Astrocyte (in vitro differentiated cells and primary cell): ENCODE measurements at regions not wholly inside any gene's neighbourhood (a gene's known extent, or its start where the extent isn't known, plus 50 kb on each side); places are given as distances from the start of the nearest gene placed in this dataset.
"Not testable (repeated sequence)": the region's sequence is repeated elsewhere in the genome, so short reads cannot be mapped to it uniquely, and the experiment has no call there.

Experiments
- DNase-seq: peaks from one replicate; pipeline ENCODE4 v3.0.0-alpha.2; 2010; ENCODE audit warnings: low read depth
- FAIRE-seq: peaks from 2 replicates; lab custom pipeline; 2011; peaks lifted over from hg19 to GRCh38; lab: Jason Lieb, UNC
- H2AFZ ChIP-seq: 2 replicates; pipeline ENCODE4 v1.6.0; 2012; ENCODE audit warnings: low read depth, low read length, inconsistent platforms
- H3K27ac ChIP-seq: 2 replicates; pipeline ENCODE4 v1.5.1; 2011; ENCODE audit warnings: low read depth, low read length, inconsistent platforms
- H3K27me3 ChIP-seq: 2 replicates; pipeline ENCODE4 v1.6.0; 2011; ENCODE audit warnings: low read length, inconsistent platforms; ENCODE audit not compliant: insufficient read depth
- H3K36me3 ChIP-seq: 2 replicates; pipeline ENCODE4 v1.5.1; 2011; ENCODE audit warnings: low read length, inconsistent platforms; ENCODE audit not compliant: insufficient read depth
- H3K4me1 ChIP-seq: 2 replicates; pipeline ENCODE4 v1.5.1; 2011; ENCODE audit warnings: low read length, inconsistent platforms; ENCODE audit not compliant: insufficient read depth
- H3K4me2 ChIP-seq: 2 replicates; pipeline ENCODE4 v1.6.0; 2012; ENCODE audit warnings: low read length, inconsistent platforms
- H3K4me3 ChIP-seq: 2 replicates; pipeline ENCODE4 v1.5.1; 2011; ENCODE audit warnings: low read depth, mild to moderate bottlenecking, low read length, inconsistent platforms; ENCODE audit not compliant: insufficient read depth
- H3K79me2 ChIP-seq: 2 replicates; pipeline ENCODE4 v1.6.0; 2012; ENCODE audit warnings: mild to moderate bottlenecking, low read length, inconsistent platforms; ENCODE audit not compliant: insufficient read depth
- H3K9ac ChIP-seq: 2 replicates; pipeline ENCODE4 v1.6.0; 2012; ENCODE audit warnings: mild to moderate bottlenecking, low read length, inconsistent platforms
- H3K9me3 ChIP-seq: 2 replicates; pipeline ENCODE4 v1.5.1; 2012; ENCODE audit warnings: low read depth, mild to moderate bottlenecking, low read length, inconsistent platforms; ENCODE audit not compliant: insufficient read depth
- H4K20me1 ChIP-seq: 2 replicates; pipeline ENCODE4 v1.6.0; 2012; ENCODE audit warnings: low read length, inconsistent platforms; ENCODE audit not compliant: insufficient read depth
- H3K27ac Mint-ChIP-seq: one replicate; pipeline ENCODE4 v1.8.0; 2021; ENCODE audit warnings: mild to moderate bottlenecking, mixed read lengths; ENCODE audit not compliant: unreplicated experiment
- H3K27me3 Mint-ChIP-seq: one replicate; pipeline ENCODE4 v1.8.0; 2021; ENCODE audit warnings: low read depth, mixed read lengths; ENCODE audit not compliant: unreplicated experiment
- H3K36me3 Mint-ChIP-seq: one replicate; pipeline ENCODE4 v1.8.0; 2021; ENCODE audit warnings: low read depth, mixed read lengths; ENCODE audit not compliant: unreplicated experiment
- H3K4me1 Mint-ChIP-seq: one replicate; pipeline ENCODE4 v1.8.0; 2021; ENCODE audit warnings: low read depth, mixed read lengths; ENCODE audit not compliant: unreplicated experiment
- H3K4me3 Mint-ChIP-seq: one replicate; pipeline ENCODE4 v1.8.0; 2021; ENCODE audit warnings: mild to moderate bottlenecking, moderate library complexity, mixed read lengths; ENCODE audit not compliant: unreplicated experiment
- H3K9me3 Mint-ChIP-seq: one replicate; pipeline ENCODE4 v1.8.0; 2021; ENCODE audit warnings: mild to moderate bottlenecking, mixed read lengths; ENCODE audit not compliant: unreplicated experiment
- EZH2 ChIP-seq: IDR thresholded peaks from 2 replicates; pipeline ENCODE4 v1.6.1; 2012; ENCODE audit warnings: mild to moderate bottlenecking, low read length, inconsistent platforms; ENCODE audit not compliant: insufficient read depth
- TF ChIP-seq, protein P1 (sequence below): IDR thresholded peaks from 2 replicates; pipeline ENCODE4 v1.5.1; 2011; ENCODE audit warnings: low read depth, mild to moderate bottlenecking, inconsistent platforms, low read length, moderate library complexity; ENCODE audit not compliant: insufficient read depth

DNA sequence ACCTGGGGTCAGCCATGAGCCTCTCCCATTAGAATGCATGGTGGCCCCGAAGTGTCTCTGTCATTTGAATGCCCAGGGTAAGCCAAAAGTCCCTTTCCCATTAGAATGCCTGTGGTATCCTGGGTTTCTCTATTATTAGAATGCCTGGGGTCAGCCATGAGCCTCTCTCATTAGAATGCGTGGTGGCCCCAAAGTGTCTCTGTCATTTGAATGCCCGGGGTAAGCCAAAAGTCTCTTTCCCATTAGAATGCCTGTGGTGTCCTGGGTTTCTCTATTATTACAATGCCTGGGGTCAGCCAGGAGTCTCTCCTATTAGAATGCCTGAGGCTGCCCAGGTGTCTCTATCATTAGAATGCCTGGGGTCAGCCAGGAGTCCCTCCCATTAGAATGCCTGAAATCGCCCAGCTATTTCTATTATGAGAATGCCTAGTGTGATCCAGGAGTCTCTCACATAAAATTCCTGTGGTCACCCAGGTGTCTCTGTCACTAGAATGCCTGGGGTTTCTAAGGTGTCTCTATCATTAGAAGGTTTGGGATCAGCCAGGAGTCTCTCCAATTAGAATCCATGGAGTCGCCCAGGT lies 65.5 kb downstream of the RNF187 start:
- Histone ChIP-seq H3K27ac (no peak overlapping the region), H3K27me3 (no peaks in the 10 kb centered on the region), H3K4me3 (no peak overlapping the region), H2AFZ (no peak overlapping the region), H3K4me1 (no peaks in the 10 kb centered on the region), H3K36me3 (no peaks in the 10 kb centered on the region), H4K20me1 (no peaks in the 10 kb centered on the region), H3K79me2 (no peaks in the 10 kb centered on the region), H3K9ac (no peak overlapping the region), H3K9me3 (peaks cover 4% of the 10 kb centered on the region), H3K4me2 (no peak overlapping the region)
- TF ChIP-seq EZH2 = no peak
- TF ChIP-seq, protein P1, sequence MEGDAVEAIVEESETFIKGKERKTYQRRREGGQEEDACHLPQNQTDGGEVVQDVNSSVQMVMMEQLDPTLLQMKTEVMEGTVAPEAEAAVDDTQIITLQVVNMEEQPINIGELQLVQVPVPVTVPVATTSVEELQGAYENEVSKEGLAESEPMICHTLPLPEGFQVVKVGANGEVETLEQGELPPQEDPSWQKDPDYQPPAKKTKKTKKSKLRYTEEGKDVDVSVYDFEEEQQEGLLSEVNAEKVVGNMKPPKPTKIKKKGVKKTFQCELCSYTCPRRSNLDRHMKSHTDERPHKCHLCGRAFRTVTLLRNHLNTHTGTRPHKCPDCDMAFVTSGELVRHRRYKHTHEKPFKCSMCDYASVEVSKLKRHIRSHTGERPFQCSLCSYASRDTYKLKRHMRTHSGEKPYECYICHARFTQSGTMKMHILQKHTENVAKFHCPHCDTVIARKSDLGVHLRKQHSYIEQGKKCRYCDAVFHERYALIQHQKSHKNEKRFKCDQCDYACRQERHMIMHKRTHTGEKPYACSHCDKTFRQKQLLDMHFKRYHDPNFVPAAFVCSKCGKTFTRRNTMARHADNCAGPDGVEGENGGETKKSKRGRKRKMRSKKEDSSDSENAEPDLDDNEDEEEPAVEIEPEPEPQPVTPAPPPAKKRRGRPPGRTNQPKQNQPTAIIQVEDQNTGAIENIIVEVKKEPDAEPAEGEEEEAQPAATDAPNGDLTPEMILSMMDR = no peak
- no peaks in the 10 kb centered on the region for H3K4me1 Mint-ChIP-seq
- no peak overlapping the region for H3K4me3 Mint-ChIP-seq
- H3K9me3 Mint-ChIP-seq = peaks cover 7% of the 10 kb centered on the region
- no peak for FAIRE-seq
- no peak for DNase-seq
- H3K27me3 Mint-ChIP-seq = peaks cover 59% of the 10 kb centered on the region
- H3K27ac Mint-ChIP-seq = no peak overlapping the region
- H3K36me3 Mint-ChIP-seq = no peaks in the 10 kb centered on the region

DNA sequence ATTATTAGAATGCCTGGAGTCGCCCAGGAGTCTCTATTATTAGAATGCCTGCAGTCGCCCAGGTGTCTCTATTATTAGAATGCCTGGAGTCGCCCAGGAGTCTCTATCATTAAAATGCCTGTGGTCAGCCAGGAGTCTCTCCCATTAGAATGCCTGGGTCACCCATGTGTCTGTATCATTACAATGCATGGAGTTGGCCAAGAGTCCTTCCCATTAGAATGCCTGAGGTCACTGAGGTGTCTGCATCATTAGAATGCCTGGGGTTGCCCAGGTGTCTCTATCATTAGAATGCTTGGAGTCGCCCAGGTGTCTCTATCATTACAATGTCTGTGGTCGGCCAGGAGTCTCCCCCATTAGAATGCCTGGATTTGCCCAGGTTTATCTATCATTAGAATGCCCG lies 66.9 kb downstream of the RNF187 start:
- FAIRE-seq (no peak), DNase-seq (no peak)
- no peak overlapping the region for H3K27ac ChIP-seq
- Mint-ChIP-seq H3K27me3 (peaks cover 46% of the 10 kb centered on the region), H3K4me3 (no peak overlapping the region), H3K9me3 (peaks cover 6% of the 10 kb centered on the region), H3K4me1 (no peaks in the 10 kb centered on the region), H3K27ac (peak overlapping the region; percentile 15), H3K36me3 (no peaks in the 10 kb centered on the region)
- peaks cover 4% of the 10 kb centered on the region for H3K9me3 ChIP-seq
- H2AFZ ChIP-seq = no peak overlapping the region
- no peaks in the 10 kb centered on the region for H3K36me3 ChIP-seq
- no peak overlapping the region for H3K9ac ChIP-seq
- TF ChIP-seq EZH2 = no peak
- TF ChIP-seq, protein P1 = no peak
- no peaks in the 10 kb centered on the region for H3K79me2 ChIP-seq
- no peak overlapping the region for H3K4me2 ChIP-seq
- H3K27me3 ChIP-seq = no peaks in the 10 kb centered on the region
- no peak overlapping the region for H3K4me3 ChIP-seq
- no peaks in the 10 kb centered on the region for H3K4me1 ChIP-seq
- H4K20me1 ChIP-seq = no peaks in the 10 kb centered on the region

DNA sequence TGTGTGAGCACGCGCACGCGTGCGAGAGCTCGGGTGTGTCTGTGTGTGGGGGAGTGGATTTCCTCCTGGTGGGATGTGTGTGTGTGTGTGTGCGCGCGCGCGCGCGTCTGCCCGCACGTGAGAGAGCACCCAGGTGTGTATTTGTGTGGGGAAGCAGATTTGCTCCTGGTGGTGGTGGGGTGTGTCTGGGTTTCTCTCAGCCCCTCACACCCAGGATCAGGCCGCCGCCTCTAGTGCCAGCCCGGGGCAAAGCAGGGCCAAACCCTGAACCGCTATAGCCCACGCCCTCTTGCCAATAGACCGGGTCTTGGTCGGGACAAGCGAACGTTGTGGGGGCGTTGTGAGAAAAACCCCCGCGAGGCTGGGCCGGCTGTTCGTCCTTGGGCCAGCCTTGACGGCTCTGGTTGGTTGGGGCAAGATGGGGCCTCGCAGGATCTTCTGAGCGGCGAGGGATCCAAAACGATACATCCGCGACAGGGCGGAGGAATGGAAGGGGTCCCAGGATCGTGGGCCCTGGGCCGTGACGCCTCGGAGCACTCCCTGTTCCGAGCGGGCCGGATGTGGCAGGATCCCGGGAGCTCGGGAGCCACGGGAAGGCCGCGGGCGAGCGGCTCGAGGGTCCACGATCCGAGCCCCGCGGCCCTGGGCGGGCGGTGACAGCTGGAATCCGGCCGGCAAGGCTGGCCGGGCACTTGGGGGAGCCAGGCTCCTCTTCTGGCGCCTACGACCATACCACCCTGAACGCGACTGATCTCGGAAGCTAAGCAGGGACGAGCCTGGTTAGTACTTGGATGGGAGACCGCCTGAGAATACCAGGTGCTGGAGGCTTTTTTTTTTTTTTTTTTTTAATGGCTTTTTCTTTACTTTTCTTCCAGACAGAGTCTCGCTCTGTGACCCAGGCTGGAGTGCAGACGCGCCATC lies 68.2 kb downstream of the RNF187 start:
- no peak overlapping the region for H3K4me2 ChIP-seq
- no peak overlapping the region for H3K27ac ChIP-seq
- H3K4me1 ChIP-seq = no peaks in the 10 kb centered on the region
- no peaks in the 10 kb centered on the region for H3K36me3 ChIP-seq
- H3K9me3 ChIP-seq = peaks cover 4% of the 10 kb centered on the region
- H3K9ac ChIP-seq = no peak overlapping the region
- H3K27ac Mint-ChIP-seq = no peak overlapping the region
- H2AFZ ChIP-seq = no peak overlapping the region
- H3K79me2 ChIP-seq = no peaks in the 10 kb centered on the region
- peaks cover 34% of the 10 kb centered on the region for H3K27me3 Mint-ChIP-seq
- FAIRE-seq (no peak), DNase-seq (no peak)
- H3K4me3 Mint-ChIP-seq = no peak overlapping the region
- H3K36me3 Mint-ChIP-seq = no peaks in the 10 kb centered on the region
- H3K4me1 Mint-ChIP-seq = no peaks in the 10 kb centered on the region
- H3K9me3 Mint-ChIP-seq = peaks cover 6% of the 10 kb centered on the region
- H4K20me1 ChIP-seq = no peaks in the 10 kb centered on the region
- no peak overlapping the region for H3K4me3 ChIP-seq
- no peak for TF ChIP-seq EZH2
- H3K27me3 ChIP-seq = no peaks in the 10 kb centered on the region

DNA sequence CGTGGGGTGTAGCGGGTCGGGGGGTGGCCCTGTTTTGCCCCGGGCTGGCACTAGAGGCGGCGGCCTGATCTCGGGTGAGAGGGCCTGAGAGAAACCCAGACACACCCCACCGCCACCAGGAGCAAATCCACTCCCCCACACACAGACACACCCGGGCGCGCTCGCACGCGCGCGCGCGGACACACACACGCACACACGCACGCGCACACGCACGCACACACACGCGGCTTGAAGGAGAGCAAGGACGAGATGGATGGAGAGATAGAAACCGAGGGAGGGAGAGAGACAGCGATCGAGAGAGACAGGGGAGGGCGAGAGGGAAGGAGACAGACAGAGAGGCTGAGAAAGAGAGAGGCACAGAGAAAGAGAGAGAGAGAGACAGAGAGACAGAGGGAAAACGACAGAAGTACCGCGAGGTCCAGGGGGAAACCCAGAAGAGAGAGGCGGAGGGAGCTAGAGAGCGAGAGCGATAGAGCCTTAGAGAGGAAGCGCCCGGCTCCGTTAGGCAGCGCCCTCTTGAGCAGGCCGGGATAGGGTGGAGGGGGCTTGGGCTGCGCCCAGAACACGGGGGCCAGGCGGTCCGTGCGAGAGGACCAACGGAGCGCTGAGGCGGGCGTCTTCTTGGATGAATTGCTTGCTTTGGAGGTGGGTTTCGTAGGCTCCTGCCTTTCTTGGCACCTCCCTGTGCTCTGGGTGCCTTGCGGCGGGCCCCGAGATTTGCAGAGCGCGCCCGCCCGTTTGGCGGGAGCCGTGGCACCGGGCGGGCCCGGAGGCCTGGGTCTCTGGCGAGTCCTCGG lies 69.7 kb downstream of the RNF187 start:
- not testable (repeated sequence) for DNase-seq, H3K36me3 Mint-ChIP-seq

More for the DNA sequence above, 69.7 kb downstream of the RNF187 start:
- not testable (repeated sequence) for H3K4me3 ChIP-seq, H2AFZ ChIP-seq, H3K4me3 Mint-ChIP-seq, H3K79me2 ChIP-seq, H4K20me1 ChIP-seq, H3K36me3 ChIP-seq, H3K27ac Mint-ChIP-seq, H3K27ac ChIP-seq, H3K27me3 ChIP-seq, H3K9me3 ChIP-seq, H3K4me1 ChIP-seq, FAIRE-seq, H3K9me3 Mint-ChIP-seq, H3K9ac ChIP-seq, H3K4me1 Mint-ChIP-seq, H3K4me2 ChIP-seq
- H3K27me3 Mint-ChIP-seq = peaks cover 20% of the 10 kb centered on the region
